CD14-positive monocyte (primary cell): ENCODE measurements at regions not wholly inside any gene's neighbourhood (a gene's known extent, or its start where the extent isn't known, plus 50 kb on each side); places are given as distances from the start of the nearest gene placed in this dataset.

ENCODE experiments used
- DNase-seq, 3 donors: peaks; one replicate each; pipeline ENCODE4 v3.0.0-alpha.2; 2011 to 2022
- H2AFZ ChIP-seq: 2 replicates; pipeline ENCODE4 v1.6.0; 2012; ENCODE audit warnings: mild to moderate bottlenecking, low read depth, low read length, inconsistent platforms; ENCODE audit not compliant: insufficient read depth, poor library complexity, severe bottlenecking
- H3K27ac ChIP-seq, 2 donors: 1 replicate in 1 of 2; 2 replicates in 1 of 2; pipeline ENCODE4 v1.5.1; 2012 to 2013; ENCODE audit warnings: low read length in 2 of 2, control low read depth in 1 of 2, inconsistent platforms in 1 of 2, low read depth in 1 of 2, mild to moderate bottlenecking in 1 of 2
- H3K27me3 ChIP-seq, 2 donors: one replicate each; pipeline versions ENCODE4 v1.6.0 to v1.6.1; 2011 to 2013; ENCODE audit warnings: low read length in 2 of 2; ENCODE audit not compliant: control insufficient read depth in 2 of 2, insufficient read depth in 2 of 2
- H3K36me3 ChIP-seq, 2 donors: replicated peaks in 1 of 2; 1 replicate in 1 of 2; 2 replicates in 1 of 2; pipeline versions ENCODE4 v1.5.1 to v1.6.1; 2012 to 2013; ENCODE audit warnings: low read length in 2 of 2, control low read depth in 1 of 2, inconsistent platforms in 1 of 2, mild to moderate bottlenecking in 1 of 2; ENCODE audit not compliant: insufficient read depth in 2 of 2, control insufficient read depth in 1 of 2
- H3K4me1 ChIP-seq, 2 donors: 1 replicate in 1 of 2; 2 replicates in 1 of 2; pipeline versions ENCODE4 v1.5.1 to v1.6.1; 2012 to 2013; ENCODE audit warnings: low read length in 2 of 2, control low read depth in 1 of 2, inconsistent platforms in 1 of 2, mild to moderate bottlenecking in 1 of 2, moderate library complexity in 1 of 2; ENCODE audit not compliant: insufficient read depth in 2 of 2, control insufficient read depth in 1 of 2
- H3K4me2 ChIP-seq: replicated peaks from 2 replicates; pipeline ENCODE3; 2012; ENCODE audit warnings: low read length, moderate library complexity, mild to moderate bottlenecking; ENCODE audit not compliant: poor library complexity, severe bottlenecking; ENCODE audit errors: extremely low read depth
- H3K4me3 ChIP-seq, 3 experiments: fragments of 200-600 bp in 1 of 3; sonication (generic) in 1 of 3; replicated peaks in 1 of 3; 1 replicate in 2 of 3; 2 replicates in 1 of 3; pipeline ENCODE4 v1.5.1; 2011 to 2013; ENCODE audit warnings: low read length in 3 of 3, mild to moderate bottlenecking in 3 of 3, control low read depth in 2 of 3, low read depth in 2 of 3, inconsistent platforms in 1 of 3, moderate library complexity in 1 of 3
- H3K79me2 ChIP-seq: 2 replicates; pipeline ENCODE4 v1.6.0; 2012; ENCODE audit warnings: mild to moderate bottlenecking, control low read depth, inconsistent platforms, low read length, moderate library complexity; ENCODE audit not compliant: insufficient read depth
- H3K9ac ChIP-seq: 2 replicates; pipeline ENCODE4 v1.6.0; 2017; ENCODE audit warnings: low read length, mild to moderate bottlenecking; ENCODE audit not compliant: insufficient read depth, poor library complexity, severe bottlenecking
- H3K9me3 ChIP-seq, 2 donors: replicated peaks in 1 of 2; 1 replicate in 1 of 2; 2 replicates in 1 of 2; pipeline versions ENCODE4 v1.5.1 to v1.6.1; 2012 to 2013; ENCODE audit warnings: low read length in 2 of 2, control low read depth in 1 of 2; ENCODE audit not compliant: control insufficient read depth in 1 of 2, insufficient read depth in 1 of 2
- H4K20me1 ChIP-seq: 2 replicates; pipeline ENCODE4 v1.6.0; 2012; ENCODE audit warnings: mild to moderate bottlenecking, low read length, control low read depth, moderate library complexity; ENCODE audit not compliant: insufficient read depth
- H3K27ac Mint-ChIP-seq, 7 donors: one replicate each; pipeline ENCODE4 v1.8.0; 2020; ENCODE audit warnings: mild to moderate bottlenecking in 7 of 7, mixed read lengths in 7 of 7, moderate library complexity in 6 of 7, inconsistent platforms in 2 of 7
- H3K27me3 Mint-ChIP-seq, 3 donors: one replicate each; pipeline ENCODE4 v1.8.0; 2021 to 2022; ENCODE audit warnings: low read depth in 3 of 3, mild to moderate bottlenecking in 3 of 3, mixed read lengths in 3 of 3, moderate library complexity in 3 of 3, inconsistent platforms in 1 of 3
- H3K36me3 Mint-ChIP-seq, 2 donors: one replicate each; pipeline ENCODE4 v1.8.0; 2020; ENCODE audit warnings: mixed read lengths in 2 of 2, inconsistent platforms in 1 of 2, mild to moderate bottlenecking in 1 of 2
- H3K4me1 Mint-ChIP-seq: one replicate; pipeline ENCODE4 v1.8.0; 2020; ENCODE audit warnings: mild to moderate bottlenecking, mixed read lengths
- H3K4me3 Mint-ChIP-seq, 2 donors: one replicate each; pipeline ENCODE4 v1.8.0; 2020; ENCODE audit warnings: mild to moderate bottlenecking in 2 of 2, mixed read lengths in 2 of 2, moderate library complexity in 1 of 2
- H3K9me3 Mint-ChIP-seq, 7 donors: one replicate each; pipeline ENCODE4 v1.8.0; 2020 to 2022; ENCODE audit warnings: mixed read lengths in 7 of 7, mild to moderate bottlenecking in 6 of 7, moderate library complexity in 6 of 7, inconsistent platforms in 2 of 7
- CTCF ChIP-seq: fragments of 200-600 bp; IDR thresholded peaks from one replicate; pipeline ENCODE4 v1.8.0; 2022; ENCODE audit warnings: antibody characterized with exemption, mild to moderate bottlenecking
- WGBS: methylation state at CpG from one replicate; pipeline ENCODE4 v1.1.5; 2013; ENCODE audit warnings: missing lambda C conversion rate; ENCODE audit not compliant: insufficient coverage; 5-methylcytosine and 5-hydroxymethylcytosine counted together
- intact Hi-C, 2 donors: fragments of 100-400 bp; cut with micrococcal nuclease; formaldehyde crosslinking; loops; one replicate each; pipeline versions ENCODE4 v1.15.0 to v1.15.1; 2023

GRCh38 chr3:194079702-194080172 is 56.2 kb upstream of the HES1 start:
- Mint-ChIP-seq H3K9me3 (no peaks in the 10 kb centered on the region), H3K36me3 (no peaks in the 10 kb centered on the region), H3K4me3 (no peak overlapping the region), H3K4me1 (peaks cover 8% of the 10 kb centered on the region), H3K27me3 (peaks cover 23 to 37% (median 30%) of the 10 kb centered on the region in 3 donors), H3K27ac (no peak overlapping the region)
- Histone ChIP-seq H4K20me1 (no peaks in the 10 kb centered on the region), H3K79me2 (no peaks in the 10 kb centered on the region), H2AFZ (no peak overlapping the region), H3K27me3 (peaks cover 4 to 9% of the 10 kb centered on the region in 2 donors), H3K36me3 (no peaks in the 10 kb centered on the region), H3K9ac (no peak overlapping the region), H3K4me3 (no peak overlapping the region), H3K27ac (no peak overlapping the region), H3K9me3 (no peaks in the 10 kb centered on the region), H3K4me1 (no peaks in the 10 kb centered on the region), H3K4me2 (no peak overlapping the region)
- TF ChIP-seq CTCF = no peak
- DNase-seq = no peak
- 94% methylated on average over 6 of the region's 14 CpGs for WGBS
- intact Hi-C loops = loop anchor here in 1 of 2 donors (10.0 kb wide), 1 partner anchor 75 kb away; no protein-coding TSS in a partner anchor

GRCh38 chr3:194080436-194080835 is 55.5 kb upstream of the HES1 start:
- no peak overlapping the region for H3K27ac Mint-ChIP-seq
- intact Hi-C loops = loop anchor here in 1 of 2 donors (10.0 kb wide), 1 partner anchor 76 kb away; no protein-coding TSS in a partner anchor
- peaks cover 22 to 35% (median 26%) of the 10 kb centered on the region in 3 donors for H3K27me3 Mint-ChIP-seq
- H3K27ac ChIP-seq = no peak overlapping the region
- H3K27me3 ChIP-seq = peaks cover under 1 to 9% of the 10 kb centered on the region in 2 donors
- WGBS = 93% methylated on average over 3 of the region's 7 CpGs
- H3K4me1 Mint-ChIP-seq = peaks cover 8% of the 10 kb centered on the region
- no peak for DNase-seq
- H3K4me2 ChIP-seq = no peak overlapping the region
- no peak overlapping the region for H3K9ac ChIP-seq
- H3K79me2 ChIP-seq = no peaks in the 10 kb centered on the region
- no peak for TF ChIP-seq CTCF
- no peak overlapping the region for H2AFZ ChIP-seq
- H3K4me3 Mint-ChIP-seq = no peak overlapping the region
- H3K36me3 Mint-ChIP-seq = no peaks in the 10 kb centered on the region
- H3K9me3 ChIP-seq = no peaks in the 10 kb centered on the region
- H4K20me1 ChIP-seq = no peaks in the 10 kb centered on the region
- H3K9me3 Mint-ChIP-seq = no peaks in the 10 kb centered on the region
- no peak overlapping the region for H3K4me3 ChIP-seq
- H3K36me3 ChIP-seq = no peaks in the 10 kb centered on the region
- no peaks in the 10 kb centered on the region for H3K4me1 ChIP-seq
